ENCODE measurements at regions not wholly inside any gene's neighbourhood (a gene's known extent, or its start where the extent isn't known, plus 50 kb on each side); places are given as distances from the start of the nearest gene placed in this dataset.
A peak's percentile ranks its signal among the peaks of the same experiment; 100 is the strongest.

DNA sequence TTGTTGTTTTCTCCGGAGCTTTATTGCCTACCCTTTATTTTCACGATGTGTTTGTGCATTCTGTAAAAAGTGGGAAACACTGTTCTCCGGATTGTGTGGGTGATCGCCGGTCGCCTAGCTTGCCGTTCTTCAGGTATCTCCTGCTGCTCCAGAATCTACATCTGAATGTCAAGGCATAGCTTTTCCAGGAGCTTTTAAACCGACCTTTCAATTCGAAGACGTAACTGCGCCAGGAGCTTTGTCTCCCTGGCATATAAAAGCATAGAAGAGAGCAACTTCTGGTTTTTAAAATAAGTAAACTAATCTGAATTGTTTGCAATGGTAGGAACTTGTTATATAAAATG, 96.0 kb downstream of the HFE start:
- H3K4me2 ChIP-seq (replicated peaks; ENCODE audit: low read depth, low read length, poor library complexity, severe bottlenecking): peak overlapping the region; percentile 70

More for the DNA sequence above, 96.0 kb downstream of the HFE start:
- ATAC-seq (ENCODE audit: low read depth): no peak
- TF ChIP-seq, protein P1, sequence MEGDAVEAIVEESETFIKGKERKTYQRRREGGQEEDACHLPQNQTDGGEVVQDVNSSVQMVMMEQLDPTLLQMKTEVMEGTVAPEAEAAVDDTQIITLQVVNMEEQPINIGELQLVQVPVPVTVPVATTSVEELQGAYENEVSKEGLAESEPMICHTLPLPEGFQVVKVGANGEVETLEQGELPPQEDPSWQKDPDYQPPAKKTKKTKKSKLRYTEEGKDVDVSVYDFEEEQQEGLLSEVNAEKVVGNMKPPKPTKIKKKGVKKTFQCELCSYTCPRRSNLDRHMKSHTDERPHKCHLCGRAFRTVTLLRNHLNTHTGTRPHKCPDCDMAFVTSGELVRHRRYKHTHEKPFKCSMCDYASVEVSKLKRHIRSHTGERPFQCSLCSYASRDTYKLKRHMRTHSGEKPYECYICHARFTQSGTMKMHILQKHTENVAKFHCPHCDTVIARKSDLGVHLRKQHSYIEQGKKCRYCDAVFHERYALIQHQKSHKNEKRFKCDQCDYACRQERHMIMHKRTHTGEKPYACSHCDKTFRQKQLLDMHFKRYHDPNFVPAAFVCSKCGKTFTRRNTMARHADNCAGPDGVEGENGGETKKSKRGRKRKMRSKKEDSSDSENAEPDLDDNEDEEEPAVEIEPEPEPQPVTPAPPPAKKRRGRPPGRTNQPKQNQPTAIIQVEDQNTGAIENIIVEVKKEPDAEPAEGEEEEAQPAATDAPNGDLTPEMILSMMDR (IDR thresholded peaks at IDR 0.05): no peak
- TF ChIP-seq EZH2 (IDR thresholded peaks at IDR 0.05; ENCODE audit: borderline replicate concordance, insufficient read depth, low read depth, low read length, poor library complexity, severe bottlenecking): no peak
- POLR2A ChIA-PET: interaction anchor here (0.9 to 5.1 kb wide), 20 partner anchors 10 to 1710 kb away, joined by 3 to 77 read pairs (median 8); a partner anchor contains a TSS
- Histone ChIP-seq H4K20me1 (ENCODE audit: control insufficient read depth, insufficient read depth, low read length, poor library complexity, severe bottlenecking) (no peaks in the 10 kb centered on the region), H3K9me3 (ENCODE audit: control extremely low read depth in 1 of 3, control insufficient read depth in 2 of 3, insufficient read depth in 1 of 3, low read length in 2 of 3) (peaks cover 0 to 15% (median 0%) of the 10 kb centered on the region in 3 donors), H3K4me1 (ENCODE audit: control insufficient read depth in 2 of 2, insufficient read depth in 2 of 2, low read length in 2 of 2) (peaks cover 13 to 17% of the 10 kb centered on the region in 2 donors), H3K9ac (ENCODE audit: low read length) (peak overlapping the region; percentile 74), H3K4me3 (ENCODE audit: control extremely low read depth in 1 of 5, extremely low read depth in 1 of 5, insufficient read depth in 1 of 5, low read depth in 2 of 5, low read length in 4 of 5) (peak overlapping the region; percentile 51 to 73 (median 71)), H3K36me3 (replicated peaks in 1 of 2; ENCODE audit: control extremely low read depth in 1 of 2, control insufficient read depth in 1 of 2, extremely low read depth in 1 of 2, insufficient read depth in 2 of 2, low read length in 1 of 2) (no peaks in the 10 kb centered on the region), H2AFZ (ENCODE audit: insufficient read depth, low read depth, low read length, poor library complexity, severe bottlenecking) (peak overlapping the region; percentile 80), H3K27me3 (replicated peaks in 1 of 4; ENCODE audit: control extremely low read depth in 1 of 4, control insufficient read depth in 3 of 4, insufficient read depth in 4 of 4, low read length in 3 of 4) (no peaks in the 10 kb centered on the region), H3K27ac (ENCODE audit: low read length in 2 of 2) (no peak overlapping the region), H3K79me2 (ENCODE audit: control insufficient read depth, insufficient read depth, low read length) (no peaks in the 10 kb centered on the region)
- intact Hi-C loops (cut with micrococcal nuclease): loop anchor here (1.0 kb wide), 1 partner anchor 11 kb away; no protein-coding TSS in a partner anchor
- no peak for DNase-seq
- Mint-ChIP-seq H3K27me3 (no peaks in the 10 kb centered on the region), H3K9me3 (ENCODE audit: insufficient read depth) (no peaks in the 10 kb centered on the region), H3K27ac (peak overlapping the region; percentile 85), H3K4me3 (peak overlapping the region; percentile 91), H3K4me1 (peaks cover 19% of the 10 kb centered on the region)
- 19% methylated on average over 10 of the region's 11 CpGs for WGBS (ENCODE audit: insufficient coverage)
- CTCF ChIA-PET: interaction anchor here (0.7 to 3.2 kb wide), 19 partner anchors 10 to 1654 kb away, joined by 3 to 28 read pairs (median 4); a partner anchor contains a TSS

Data from B cell (primary cell).